Common myeloid progenitor, CD34-positive (primary cell): ENCODE measurements at regions not wholly inside any gene's neighbourhood (a gene's known extent, or its start where the extent isn't known, plus 50 kb on each side); places are given as distances from the start of the nearest gene placed in this dataset.
A peak's percentile ranks its signal among the peaks of the same experiment; 100 is the strongest.

Source experiments
- CTCF ChIA-PET: fragments of 350-600 bp; sonication (Branson Sonifier 250); formaldehyde crosslinking; loops from one replicate; lab custom pipeline; 2021; ENCODE audit warnings: antibody characterized with exemption; lab: Charles Lee
- POLR2A ChIA-PET: fragments of 350-600 bp; sonication (Branson Sonifier 250); formaldehyde crosslinking; loops from one replicate; lab custom pipeline; 2021; ENCODE audit warnings: antibody characterized with exemption; lab: Charles Lee
- DNase-seq, 3 donors: peaks; one replicate each; pipeline versions ENCODE4 v3.0.0 to v3.0.0-alpha.2; 2013
- H3K27ac ChIP-seq, 2 experiments: 1 replicate in 1 of 2; 2 replicates in 1 of 2; pipeline ENCODE4 v1.7.0; 2013; ENCODE audit warnings: inconsistent platforms in 2 of 2, low read length in 2 of 2, mild to moderate bottlenecking in 2 of 2, low read depth in 1 of 2, moderate library complexity in 1 of 2; ENCODE audit not compliant: severe bottlenecking in 2 of 2, insufficient read depth in 1 of 2, poor library complexity in 1 of 2
- H3K27me3 ChIP-seq, 5 experiments: replicated peaks in 2 of 5; 1 replicate in 3 of 5; 2 replicates in 2 of 5; pipeline versions ENCODE4 v1.6.1 to v1.7.0; 2013; ENCODE audit warnings: low read length in 4 of 5, mild to moderate bottlenecking in 2 of 5, moderate library complexity in 2 of 5, inconsistent platforms in 1 of 5; ENCODE audit not compliant: insufficient read depth in 5 of 5, control insufficient read depth in 4 of 5
- H3K36me3 ChIP-seq, 4 experiments: 1 replicate in 2 of 4; 2 replicates in 2 of 4; pipeline versions ENCODE4 v1.6.1 to v1.7.0; 2013; ENCODE audit warnings: low read length in 3 of 4, control low read depth in 1 of 4, mild to moderate bottlenecking in 1 of 4; ENCODE audit not compliant: control insufficient read depth in 4 of 4, insufficient read depth in 4 of 4
- H3K4me1 ChIP-seq, 4 experiments: 1 replicate in 3 of 4; 2 replicates in 1 of 4; pipeline versions ENCODE4 v1.6.1 to v1.7.1; 2013; ENCODE audit warnings: low read length in 3 of 4, mild to moderate bottlenecking in 3 of 4, control low read depth in 1 of 4, inconsistent platforms in 1 of 4, moderate library complexity in 1 of 4; ENCODE audit not compliant: control insufficient read depth in 4 of 4, insufficient read depth in 4 of 4; ENCODE audit errors: control extremely low read depth in 1 of 4
- H3K4me3 ChIP-seq, 7 experiments: 1 replicate in 4 of 7; 2 replicates in 3 of 7; pipeline versions ENCODE4 v1.5.1 to v1.7.0; 2013; ENCODE audit warnings: mild to moderate bottlenecking in 7 of 7, low read length in 6 of 7, moderate library complexity in 6 of 7, inconsistent platforms in 2 of 7, low read depth in 2 of 7, control low read depth in 1 of 7; ENCODE audit not compliant: insufficient read depth in 4 of 7, control insufficient read depth in 1 of 7; ENCODE audit errors: extremely low read depth in 1 of 7
- H3K9me3 ChIP-seq, 5 experiments: 1 replicate in 4 of 5; 2 replicates in 1 of 5; pipeline versions ENCODE4 v1.6.1 to v1.7.1; 2013; ENCODE audit warnings: low read length in 4 of 5, mild to moderate bottlenecking in 2 of 5, inconsistent platforms in 1 of 5, low read depth in 1 of 5, moderate library complexity in 1 of 5; ENCODE audit not compliant: control insufficient read depth in 4 of 5, insufficient read depth in 2 of 5; ENCODE audit errors: control extremely low read depth in 1 of 5
- WGBS: methylation state at CpG from one replicate; pipeline ENCODE4 v1.1.5; 2013; ENCODE audit not compliant: insufficient coverage; 5-methylcytosine and 5-hydroxymethylcytosine counted together

GRCh38 chr6:134787261-134787877 is 162.5 kb downstream of the ALDH8A1 start:
- POLR2A ChIA-PET, result no interaction called here
- WGBS, result 94% methylated on average over 2 of the region's 6 CpGs
- H3K36me3 ChIP-seq, result no peaks in the 10 kb centered on the region
- CTCF ChIA-PET, result no interaction called here
- H3K9me3 ChIP-seq, result peaks cover 0 to 25% (median 8%) of the 10 kb centered on the region in 5 experiments
- no peaks in the 10 kb centered on the region for H3K4me1 ChIP-seq
- H3K27ac ChIP-seq, result no peak overlapping the region
- H3K4me3 ChIP-seq, result no peak overlapping the region
- DNase-seq, result no peak
- H3K27me3 ChIP-seq, result no peaks in the 10 kb centered on the region

DNA sequence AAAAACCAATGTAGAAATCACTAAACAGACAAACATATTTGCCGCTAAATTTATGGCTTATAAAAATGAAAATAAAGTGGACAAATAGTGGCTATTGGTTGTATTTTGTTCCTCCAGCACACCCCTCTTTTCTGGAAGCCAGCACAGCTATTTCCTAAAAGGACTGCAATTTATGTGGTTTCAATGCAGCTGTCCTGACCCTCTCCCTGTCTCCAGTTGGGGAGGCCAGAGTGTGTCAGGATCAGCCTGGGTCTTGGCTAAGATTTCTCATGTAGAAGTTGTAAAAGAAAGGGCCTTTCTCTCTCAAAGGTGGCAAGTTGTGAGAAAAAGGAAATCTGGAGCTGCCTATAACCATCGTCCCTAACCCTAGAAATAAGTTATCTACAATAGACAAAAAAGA is 165.6 kb downstream of the ALDH8A1 start:
- no CpG with 5 or more reads among the region's 2 CpGs for WGBS
- POLR2A ChIA-PET, result no interaction called here
- H3K4me1 ChIP-seq, result no peaks in the 10 kb centered on the region
- H3K27me3 ChIP-seq, result no peaks in the 10 kb centered on the region
- DNase-seq, result no peak
- H3K36me3 ChIP-seq, result no peaks in the 10 kb centered on the region
- CTCF ChIA-PET, result no interaction called here
- peaks cover 0 to 7% (median 0%) of the 10 kb centered on the region in 5 experiments for H3K9me3 ChIP-seq
- no peak overlapping the region for H3K27ac ChIP-seq
- H3K4me3 ChIP-seq, result no peak overlapping the region

DNA sequence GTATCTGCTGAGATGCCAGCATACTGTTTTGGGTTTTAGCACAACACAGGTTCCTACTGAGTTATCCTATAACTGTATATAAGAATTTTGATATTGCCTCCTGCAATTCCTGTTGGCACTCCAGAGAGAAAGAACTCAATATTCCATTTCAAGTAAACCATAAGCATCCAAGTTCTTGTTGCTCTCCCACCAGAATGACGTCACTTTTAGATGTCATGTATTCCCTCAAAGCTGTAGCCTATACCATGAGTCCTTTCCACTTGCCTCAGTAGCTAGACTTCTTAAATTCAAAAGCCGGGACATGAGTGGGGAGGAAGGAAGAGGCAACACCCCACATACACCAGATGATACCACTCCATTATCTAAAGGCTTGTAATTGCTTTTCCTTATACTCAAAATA is 171.5 kb downstream of the ALDH8A1 start:
- Histone ChIP-seq H3K27ac (no peak overlapping the region), H3K9me3 (peaks cover 0 to 8% (median 0%) of the 10 kb centered on the region in 5 experiments), H3K4me1 (no peaks in the 10 kb centered on the region), H3K27me3 (no peaks in the 10 kb centered on the region), H3K4me3 (no peak overlapping the region), H3K36me3 (no peaks in the 10 kb centered on the region)
- POLR2A ChIA-PET, result no interaction called here
- CTCF ChIA-PET, result no interaction called here
- WGBS, result 100% methylated on average over 1 of the region's 2 CpGs
- DNase-seq, result no peak

DNA sequence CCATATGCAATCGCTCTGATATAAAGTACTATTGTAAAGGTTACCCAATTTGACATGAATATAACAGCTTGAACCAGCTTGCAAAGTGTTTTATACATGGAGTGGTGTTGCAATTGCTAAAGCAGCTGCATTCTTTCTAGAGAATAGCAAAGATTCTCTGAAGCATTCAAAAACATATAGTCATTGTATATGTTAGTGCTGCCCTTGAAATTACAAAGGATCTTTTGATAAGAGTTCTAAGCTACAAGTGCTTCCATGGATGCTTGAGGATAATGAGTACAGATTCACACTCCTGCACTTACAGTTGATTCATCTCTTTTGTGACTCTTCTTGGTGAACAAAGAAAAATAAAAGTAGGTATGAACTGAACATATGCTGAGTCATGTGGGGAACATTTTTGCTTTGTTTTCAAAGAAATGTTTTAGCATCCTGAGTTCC is 175.7 kb downstream of the ALDH8A1 start:
- POLR2A ChIA-PET, result no interaction called here
- Histone ChIP-seq H3K9me3 (peaks cover 0 to 7% (median 0%) of the 10 kb centered on the region in 5 experiments), H3K36me3 (no peaks in the 10 kb centered on the region), H3K4me3 (no peak overlapping the region), H3K4me1 (no peaks in the 10 kb centered on the region), H3K27me3 (peaks cover 0 to 3% (median 0%) of the 10 kb centered on the region in 5 experiments), H3K27ac (no peak overlapping the region)
- DNase-seq, result no peak
- WGBS, result no CpG with 5 or more reads among the region's 1 CpG
- CTCF ChIA-PET, result no interaction called here

DNA sequence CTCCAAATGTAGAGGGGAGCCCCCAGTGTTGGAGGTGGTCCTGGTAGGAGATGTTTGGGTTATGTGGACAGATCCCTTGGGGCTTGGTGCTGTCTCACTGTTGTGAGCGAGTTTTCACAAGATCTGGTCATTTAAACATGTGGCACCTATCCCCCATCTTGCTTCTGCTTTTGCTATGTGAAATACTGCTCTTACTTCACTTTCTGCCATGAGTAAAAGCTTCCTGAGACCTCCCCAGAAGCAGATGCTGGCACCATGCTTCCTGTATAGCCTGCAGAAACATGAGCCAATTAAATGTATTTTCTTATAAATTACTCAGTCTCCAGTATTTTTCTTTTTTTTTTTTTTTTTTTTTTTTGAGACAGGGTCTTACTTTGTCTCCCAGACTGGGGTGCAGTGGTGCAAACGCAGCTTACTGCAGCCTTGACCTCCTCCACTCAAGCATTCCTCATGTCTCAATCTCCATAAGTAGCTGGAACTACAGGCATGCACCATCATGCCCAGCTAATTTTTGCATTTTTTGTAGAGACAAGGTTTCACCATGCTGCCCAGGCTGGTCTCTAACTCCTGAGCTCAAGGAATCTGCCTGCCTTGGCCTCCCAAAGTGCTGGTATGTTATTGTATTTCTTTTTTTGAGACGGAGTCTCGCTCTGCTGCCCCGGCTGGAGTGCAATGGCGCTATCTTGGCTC is 177.1 kb downstream of the ALDH8A1 start:
- ChIA-PET CTCF (no interaction called here), POLR2A (no interaction called here)

GRCh38 chr6:134768931-134769330 is 181.0 kb downstream of the ALDH8A1 start:
- 83% methylated on average over 2 of the region's 2 CpGs for WGBS
- CTCF ChIA-PET, result interaction anchor here (0.8 kb wide), 1 partner anchor 44 kb away, joined by 3 read pairs; no protein-coding TSS in a partner anchor

More for the DNA sequence above, 177.1 kb downstream of the ALDH8A1 start:
- WGBS, result 95% methylated on average over 5 of the region's 6 CpGs
- no peak overlapping the region for H3K27ac ChIP-seq
- H3K27me3 ChIP-seq, result peaks cover 0 to 3% (median 0%) of the 10 kb centered on the region in 5 experiments
- H3K4me3 ChIP-seq, result no peak overlapping the region
- no peaks in the 10 kb centered on the region for H3K4me1 ChIP-seq
- DNase-seq, result peak in 2 of 3 donors; percentile 1 to 2
- H3K9me3 ChIP-seq, result no peaks in the 10 kb centered on the region
- H3K36me3 ChIP-seq, result no peaks in the 10 kb centered on the region

DNA sequence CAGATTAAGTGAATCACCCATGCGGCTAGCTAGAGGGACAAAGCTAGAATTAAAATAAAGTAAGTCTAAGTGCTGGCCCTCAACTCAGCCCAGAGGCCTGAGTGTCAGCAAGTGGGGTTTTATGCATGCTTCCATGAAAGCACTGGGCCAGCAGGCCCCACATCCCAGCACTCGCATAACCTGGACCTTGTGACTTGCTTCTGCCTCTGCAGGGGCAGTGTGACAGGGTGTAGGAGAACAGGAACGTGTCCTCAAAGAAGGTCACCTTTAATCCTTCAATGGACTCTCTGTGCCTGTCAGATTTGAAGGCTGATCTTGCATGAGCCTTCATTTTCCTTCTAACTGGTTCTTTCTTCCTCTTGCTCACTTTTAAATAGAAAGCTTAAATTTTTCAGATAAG is 183.4 kb downstream of the ALDH8A1 start:
- no peaks in the 10 kb centered on the region for H3K9me3 ChIP-seq
- H3K27me3 ChIP-seq, result peaks cover 0 to 3% (median 0%) of the 10 kb centered on the region in 5 experiments
- DNase-seq, result no peak
- CTCF ChIA-PET, result no interaction called here
- POLR2A ChIA-PET, result no interaction called here
- H3K4me3 ChIP-seq, result no peak overlapping the region
- no peaks in the 10 kb centered on the region for H3K36me3 ChIP-seq
- no peaks in the 10 kb centered on the region for H3K4me1 ChIP-seq
- H3K27ac ChIP-seq, result no peak overlapping the region
- 100% methylated on average over 2 of the region's 3 CpGs for WGBS

More at GRCh38 chr6:134768931-134769330, 181.0 kb downstream of the ALDH8A1 start:
- H3K9me3 ChIP-seq, result no peaks in the 10 kb centered on the region
- POLR2A ChIA-PET, result no interaction called here
- no peak overlapping the region for H3K4me3 ChIP-seq
- peaks cover 0 to 3% (median 0%) of the 10 kb centered on the region in 5 experiments for H3K27me3 ChIP-seq
- no peaks in the 10 kb centered on the region for H3K4me1 ChIP-seq
- no peak overlapping the region for H3K27ac ChIP-seq
- no peak for DNase-seq
- no peaks in the 10 kb centered on the region for H3K36me3 ChIP-seq
